Gastrocnemius medialis (tissue), 4 donors: ENCODE measurements at regions not wholly inside any gene's neighbourhood (a gene's known extent, or its start where the extent isn't known, plus 50 kb on each side); places are given as distances from the start of the nearest gene placed in this dataset.

ENCODE experiments used
- POLR2A ChIP-seq, 2 donors: fragments of 450-650 bp; IDR thresholded peaks; one replicate each; pipeline ENCODE4 v1.6.1; 2017; ENCODE audit warnings: antibody characterized with exemption in 2 of 2, mild to moderate bottlenecking in 2 of 2, moderate library complexity in 2 of 2
- TF ChIP-seq, protein P1 (sequence below), 5 experiments: fragments of 450-650 bp in 3 of 5; fragments of 200-600 bp in 2 of 5; sonication (generic) in 2 of 5; IDR thresholded peaks in 4 of 5; conservative IDR thresholded peaks in 1 of 5; 1 replicate in 4 of 5; 2 replicates in 1 of 5; pipeline ENCODE4 v1.5.1; 2016 to 2019; ENCODE audit warnings: antibody characterized with exemption in 5 of 5, mild to moderate bottlenecking in 3 of 5, moderate library complexity in 3 of 5

DNA sequence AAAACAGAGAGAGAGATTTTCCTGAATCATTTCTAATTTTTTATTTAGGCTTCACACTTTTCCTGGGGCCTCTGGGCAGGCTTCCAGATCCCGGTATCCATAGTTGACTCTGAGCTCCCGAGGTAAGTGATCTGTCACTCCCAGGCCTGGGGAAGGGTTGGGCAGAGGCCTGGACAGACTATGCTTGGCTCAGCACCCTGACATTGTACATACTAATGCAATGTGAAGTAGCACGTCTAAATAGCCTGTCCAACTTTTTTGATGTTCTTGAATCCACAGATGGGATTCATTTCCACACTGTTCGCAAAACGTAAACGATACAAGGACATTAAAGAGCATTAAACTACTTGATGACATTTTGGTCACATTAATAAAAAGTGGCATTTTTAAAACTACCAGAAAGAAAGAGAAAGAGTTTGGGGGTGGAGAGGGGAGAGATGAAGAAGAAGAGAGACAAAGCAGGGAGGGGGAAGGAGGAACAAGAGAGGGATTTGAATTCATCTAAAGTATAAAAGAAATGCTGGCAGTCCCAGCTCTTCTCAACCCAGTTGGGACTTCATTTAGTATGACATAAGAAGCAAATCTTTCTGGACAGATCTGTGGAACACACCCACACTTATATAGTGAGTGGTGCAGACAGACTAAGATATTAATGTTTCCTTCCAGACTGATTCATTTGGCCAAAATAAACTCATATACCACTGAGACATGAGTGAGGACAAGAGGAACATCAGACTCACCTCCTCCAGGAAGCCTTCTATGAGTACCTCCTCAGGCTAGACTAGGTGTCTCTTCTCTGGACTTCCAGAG is 514.2 kb downstream of the SOX6 start:
- TF ChIP-seq, protein P1, sequence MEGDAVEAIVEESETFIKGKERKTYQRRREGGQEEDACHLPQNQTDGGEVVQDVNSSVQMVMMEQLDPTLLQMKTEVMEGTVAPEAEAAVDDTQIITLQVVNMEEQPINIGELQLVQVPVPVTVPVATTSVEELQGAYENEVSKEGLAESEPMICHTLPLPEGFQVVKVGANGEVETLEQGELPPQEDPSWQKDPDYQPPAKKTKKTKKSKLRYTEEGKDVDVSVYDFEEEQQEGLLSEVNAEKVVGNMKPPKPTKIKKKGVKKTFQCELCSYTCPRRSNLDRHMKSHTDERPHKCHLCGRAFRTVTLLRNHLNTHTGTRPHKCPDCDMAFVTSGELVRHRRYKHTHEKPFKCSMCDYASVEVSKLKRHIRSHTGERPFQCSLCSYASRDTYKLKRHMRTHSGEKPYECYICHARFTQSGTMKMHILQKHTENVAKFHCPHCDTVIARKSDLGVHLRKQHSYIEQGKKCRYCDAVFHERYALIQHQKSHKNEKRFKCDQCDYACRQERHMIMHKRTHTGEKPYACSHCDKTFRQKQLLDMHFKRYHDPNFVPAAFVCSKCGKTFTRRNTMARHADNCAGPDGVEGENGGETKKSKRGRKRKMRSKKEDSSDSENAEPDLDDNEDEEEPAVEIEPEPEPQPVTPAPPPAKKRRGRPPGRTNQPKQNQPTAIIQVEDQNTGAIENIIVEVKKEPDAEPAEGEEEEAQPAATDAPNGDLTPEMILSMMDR (IDR thresholded peaks at IDR 0.05 in 4 of 5, conservative IDR thresholded peaks at IDR 0.05 in 1 of 5) = no peak
- TF ChIP-seq POLR2A (IDR thresholded peaks at IDR 0.05) = no peak
